Lung microvascular endothelial cell (primary cell): ENCODE measurements at regions not wholly inside any gene's neighbourhood (a gene's known extent, or its start where the extent isn't known, plus 50 kb on each side); places are given as distances from the start of the nearest gene placed in this dataset.

Experiments used
- DNase-seq, 2 donors: peaks; one replicate each; pipeline versions ENCODE4 v3.0.0 to v3.0.0-alpha.2; 2010; ENCODE audit warnings: low read depth in 2 of 2

DNA sequence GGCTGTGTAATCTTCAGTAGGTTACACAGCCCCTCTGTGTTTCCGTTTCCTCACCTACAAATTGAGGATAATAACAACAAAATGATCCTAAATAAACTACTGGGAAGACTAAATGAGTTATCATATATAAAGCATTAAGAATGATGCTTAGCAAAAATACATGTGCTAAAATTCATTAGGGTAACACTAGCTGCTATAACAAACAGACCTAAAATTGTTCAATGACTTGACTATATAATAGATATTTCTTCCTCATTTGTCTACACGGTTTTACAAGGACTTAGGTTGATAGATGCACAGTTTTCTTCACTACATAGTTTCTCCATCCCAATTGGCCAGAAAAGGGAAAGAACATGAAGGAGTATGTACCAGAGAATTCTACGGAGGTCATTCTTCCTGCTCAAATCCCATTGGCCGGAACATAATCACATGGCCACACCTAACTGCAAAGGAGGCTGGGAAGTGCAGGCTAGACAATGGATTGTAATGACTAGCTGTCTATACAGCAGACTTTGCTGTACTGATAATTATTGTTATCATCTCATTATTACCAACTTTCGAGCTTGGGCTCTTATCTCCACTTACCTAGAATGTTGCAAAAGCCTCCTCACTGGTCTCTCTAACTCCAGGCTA is 223.5 kb upstream of the NUDT4 start:
- DNase-seq = no peak

DNA sequence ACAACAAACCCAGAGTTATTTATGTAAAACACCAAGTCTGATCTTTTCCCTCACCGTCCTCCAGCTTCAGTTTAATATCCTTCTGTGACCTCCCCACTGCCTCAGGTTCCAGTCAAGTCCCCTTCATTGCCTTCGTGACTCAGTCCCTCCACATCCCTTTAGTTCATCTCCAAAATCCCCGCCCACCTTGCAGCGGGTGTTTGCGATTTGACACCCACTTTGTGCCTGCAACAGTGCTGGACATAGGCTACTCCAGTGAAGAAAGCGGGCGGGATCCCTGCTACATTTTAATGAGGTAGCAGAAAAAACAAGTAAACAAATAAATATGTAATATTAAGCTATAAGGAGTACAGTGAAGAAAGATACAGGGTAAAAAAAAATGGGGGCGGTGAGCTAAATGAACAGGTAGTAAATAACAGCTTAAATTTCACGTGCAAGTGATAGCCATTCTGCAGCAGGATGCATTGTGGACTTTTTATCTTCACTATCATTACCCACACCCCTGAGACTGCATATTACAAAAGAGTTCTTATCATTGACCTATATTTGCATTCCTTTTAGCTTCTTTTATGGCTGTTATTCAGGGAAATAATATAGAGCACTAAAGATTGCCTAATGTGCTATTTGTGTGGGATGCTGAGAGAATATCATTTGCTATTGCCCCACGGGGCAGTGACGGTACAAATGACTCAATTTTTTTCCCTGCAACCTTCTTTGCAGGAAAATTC is 222.8 kb upstream of the NUDT4 start:
- no peak for DNase-seq

DNA sequence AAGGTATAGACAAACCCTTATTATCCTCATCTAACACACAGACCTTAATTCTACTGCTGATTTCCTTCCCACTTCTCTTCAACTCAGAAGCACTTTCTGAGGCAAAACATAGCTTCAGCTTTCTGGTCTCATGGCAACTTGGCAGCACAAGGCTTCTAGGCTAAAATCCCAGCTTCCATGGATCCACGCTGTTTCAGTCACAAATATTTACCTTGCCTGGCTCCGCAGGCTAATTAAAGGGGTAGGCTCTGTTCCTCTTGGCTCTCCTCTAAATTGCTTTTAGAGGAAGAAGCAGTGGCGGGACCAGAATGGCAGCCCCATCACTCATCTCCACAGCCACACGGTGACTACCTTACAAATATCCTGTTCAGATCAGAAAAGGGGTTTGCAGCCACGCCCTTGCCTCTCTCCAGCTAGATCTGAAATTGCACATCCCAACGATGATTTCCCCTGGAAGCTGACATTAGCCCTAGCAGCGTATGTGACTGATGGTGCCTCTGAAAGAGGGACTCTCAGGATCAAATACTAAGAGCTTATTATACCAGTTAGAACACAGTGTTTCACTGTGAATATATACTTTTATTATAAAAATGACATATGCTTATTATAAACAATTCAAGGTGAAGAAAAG is 221.5 kb upstream of the NUDT4 start:
- no peak for DNase-seq

DNA sequence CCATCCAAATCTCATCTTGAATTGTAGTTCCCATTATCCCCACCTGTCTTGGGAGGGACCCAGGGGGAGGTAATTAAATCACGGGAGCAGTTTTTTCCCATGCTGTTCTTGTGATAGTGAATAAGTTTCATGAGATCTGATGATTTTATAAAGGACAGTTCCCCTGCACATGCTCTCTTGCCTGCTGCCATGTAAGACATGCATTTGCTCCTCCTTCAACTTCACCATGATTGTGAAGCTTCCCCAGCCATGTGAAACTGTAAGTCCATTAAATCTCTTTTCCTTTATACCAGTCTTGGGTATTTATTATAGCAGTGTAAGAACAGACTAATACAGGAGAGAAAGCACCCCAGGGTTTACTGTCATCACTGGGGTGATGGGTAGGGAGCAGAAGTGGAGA is 220.4 kb upstream of the NUDT4 start:
- no peak for DNase-seq

DNA sequence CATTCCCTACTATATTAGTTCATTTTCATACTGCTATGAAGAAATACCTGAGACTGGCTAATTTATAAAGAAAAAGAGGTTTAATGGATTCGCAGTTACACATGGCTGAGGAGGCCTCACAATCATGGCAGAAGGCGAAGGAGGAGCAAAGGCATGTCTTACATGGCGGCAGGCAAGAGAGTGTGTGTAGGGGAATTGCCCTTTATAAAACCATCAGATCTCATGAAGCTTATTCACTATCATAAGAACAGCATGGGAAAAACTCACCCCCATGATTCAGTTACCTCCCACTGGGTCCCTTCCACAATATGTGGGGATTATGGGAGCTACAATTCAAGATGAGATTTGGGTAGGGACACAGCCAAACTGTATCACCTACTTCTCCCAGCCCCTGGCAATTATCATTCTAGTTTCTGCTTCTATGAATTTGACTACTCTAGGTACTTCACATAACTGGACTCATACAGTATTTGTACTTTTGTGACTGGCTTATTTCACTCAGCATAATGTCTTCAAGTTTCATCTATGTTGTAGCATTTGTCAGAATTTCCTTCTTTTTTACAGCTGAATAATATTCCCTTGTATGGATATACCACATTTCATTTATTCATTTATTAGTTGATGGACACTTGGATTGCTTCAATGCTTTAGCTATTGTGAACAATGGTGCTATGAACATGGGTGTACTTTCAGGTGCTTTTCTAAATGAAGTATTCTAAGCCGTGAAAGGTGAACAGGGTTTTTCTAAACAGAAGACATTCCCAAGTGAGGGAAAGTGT is 219.5 kb upstream of the NUDT4 start:
- no peak for DNase-seq

DNA sequence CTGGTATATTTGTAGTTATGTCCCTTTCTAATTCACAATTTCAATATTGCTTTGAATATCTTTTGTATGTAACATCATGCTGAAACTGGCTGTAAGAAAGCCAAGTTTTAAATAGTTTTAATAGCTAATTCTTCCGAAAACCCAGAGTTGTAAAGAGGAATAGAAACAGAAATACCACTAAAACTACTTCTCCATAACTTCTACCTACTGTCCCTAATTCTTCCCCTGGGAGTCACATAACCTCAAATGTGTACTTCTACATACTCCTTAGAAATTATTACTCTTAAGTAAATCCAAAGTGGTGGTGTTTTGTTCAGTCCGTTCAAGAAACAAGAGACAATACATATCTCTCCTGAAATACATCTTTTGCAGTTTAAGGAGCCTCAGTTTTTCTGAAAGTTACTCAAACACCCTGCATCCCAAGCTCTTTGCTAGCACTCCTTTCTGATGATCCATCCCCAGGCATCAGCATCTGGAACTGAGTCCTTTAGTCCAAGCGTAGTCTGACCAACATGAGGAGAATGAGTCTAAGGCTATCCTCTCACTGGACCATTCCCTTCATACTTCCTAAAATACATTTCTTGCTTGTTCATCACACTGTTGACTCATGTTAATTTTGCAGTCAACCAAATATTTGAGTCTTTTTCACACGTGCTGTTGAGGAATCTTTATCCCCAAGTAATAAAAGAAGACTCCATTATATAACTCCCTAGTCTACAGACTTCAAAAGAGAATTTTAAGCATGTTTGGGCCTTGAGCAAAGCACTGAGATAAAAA is 214.3 kb upstream of the NUDT4 start:
- DNase-seq = no peak

DNA sequence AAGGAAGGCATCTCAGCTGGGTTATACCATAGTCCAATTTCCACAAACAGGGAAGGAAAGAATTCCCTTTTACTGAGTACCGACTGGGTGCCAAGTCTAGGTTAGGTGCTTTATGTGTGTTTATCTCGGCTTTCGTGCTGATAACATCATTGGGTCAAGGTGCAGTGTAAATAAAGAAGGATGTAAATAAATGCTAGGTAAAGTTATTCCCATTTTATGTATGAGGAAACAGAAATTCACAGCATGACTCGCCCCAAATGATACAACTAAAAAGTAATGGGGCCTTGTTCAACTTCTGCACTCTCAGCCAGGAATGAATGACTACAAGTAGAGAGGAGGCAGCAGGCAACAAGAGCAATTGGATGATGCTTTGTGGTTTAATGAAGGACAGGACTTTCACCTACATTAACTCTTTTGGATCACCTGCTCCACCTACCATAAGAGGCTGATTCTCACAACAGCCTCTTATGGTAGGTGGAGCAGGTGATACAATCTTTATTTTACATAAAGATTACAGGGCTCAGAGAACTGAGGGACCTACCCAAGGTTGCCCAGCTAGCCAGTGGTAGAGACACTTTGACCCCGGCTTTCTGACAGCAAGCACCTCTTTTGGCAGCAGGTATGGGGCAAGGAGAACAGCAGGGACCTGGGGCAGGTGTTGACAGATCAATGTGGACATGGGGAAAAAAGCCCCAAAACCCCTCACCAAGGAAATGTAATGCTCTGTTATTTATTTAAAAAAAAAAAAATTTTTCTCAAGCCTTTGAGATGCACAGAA is 213.4 kb upstream of the NUDT4 start:
- DNase-seq = no peak

DNA sequence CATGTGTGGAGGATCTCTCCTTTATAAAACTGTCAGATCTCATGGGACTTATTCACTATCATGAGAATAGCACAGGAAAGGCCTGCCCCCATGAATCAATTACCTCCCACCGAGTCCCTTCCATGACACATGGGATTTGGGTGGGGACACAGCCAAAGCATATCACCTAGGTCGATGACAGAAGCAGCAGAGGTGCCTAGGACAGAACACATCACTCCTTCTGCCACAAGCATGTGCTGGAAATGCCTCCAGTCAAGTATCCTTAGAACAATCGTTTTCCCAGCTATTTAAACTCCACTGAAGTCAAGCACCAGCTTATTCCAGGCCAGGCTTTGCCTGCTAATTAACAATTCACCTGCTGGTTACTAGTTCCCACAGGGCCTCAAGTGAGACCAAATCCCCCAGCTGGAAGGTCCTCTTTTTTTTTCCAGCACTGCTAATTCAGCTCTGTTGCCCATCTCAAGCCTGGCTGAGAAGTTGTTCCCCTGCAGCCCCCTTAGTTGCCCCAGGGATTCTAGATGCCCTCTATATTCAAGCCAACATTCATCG is 212.3 kb upstream of the NUDT4 start:
- DNase-seq = no peak

DNA sequence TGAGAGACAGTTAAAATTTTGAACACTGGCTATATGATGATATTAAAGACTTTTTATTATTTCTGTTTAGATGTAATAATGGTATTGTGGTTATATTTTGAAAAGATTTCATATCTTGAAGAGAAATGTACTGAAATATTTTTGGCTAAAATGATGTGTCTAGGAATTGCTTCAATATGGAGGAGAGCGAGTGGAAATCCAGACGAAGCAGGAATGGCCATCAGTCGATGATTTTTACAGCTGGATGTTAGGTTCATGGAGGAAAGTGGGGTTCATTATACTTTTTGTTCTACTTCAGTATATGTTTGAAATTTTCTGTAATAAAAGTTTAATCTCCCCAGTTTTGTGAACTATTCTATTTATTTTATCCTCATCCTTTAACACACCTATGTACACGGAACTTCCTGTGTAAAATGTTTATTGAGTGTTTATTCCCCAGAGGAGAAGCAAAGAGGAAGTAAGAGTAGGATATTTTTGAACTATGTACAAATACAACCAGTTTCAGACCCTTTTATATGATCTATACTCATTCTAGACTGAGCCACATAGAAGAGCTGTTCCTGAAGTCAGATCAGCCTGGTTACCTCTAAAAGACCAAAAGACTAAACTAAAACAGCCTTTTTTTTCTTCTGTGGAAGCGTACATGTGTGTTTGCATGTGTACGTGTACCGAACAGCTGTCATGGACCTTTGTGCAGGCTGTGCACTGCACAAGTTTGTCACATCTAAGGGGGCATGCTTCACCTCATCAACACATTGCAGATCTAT is 211.0 kb upstream of the NUDT4 start:
- DNase-seq = no peak

DNA sequence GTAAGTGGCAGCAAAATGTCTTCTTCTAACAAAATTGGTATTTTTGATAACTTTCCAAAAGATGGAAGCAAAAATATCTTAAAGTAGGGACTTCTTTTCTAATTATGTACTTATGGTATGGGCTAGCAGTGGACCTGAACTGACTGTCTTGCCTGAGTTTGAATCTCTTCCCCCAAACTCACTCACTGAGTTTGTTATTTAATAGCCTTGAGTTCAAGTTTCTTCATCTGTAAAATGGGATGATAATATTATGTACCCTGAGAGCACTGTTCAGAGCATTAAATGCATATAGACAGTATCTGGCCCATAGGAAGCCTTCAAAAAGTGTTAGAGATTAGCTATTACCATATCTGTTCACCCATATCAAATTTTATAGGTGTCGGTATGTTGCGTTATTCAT is 210.4 kb upstream of the NUDT4 start:
- no peak for DNase-seq

DNA sequence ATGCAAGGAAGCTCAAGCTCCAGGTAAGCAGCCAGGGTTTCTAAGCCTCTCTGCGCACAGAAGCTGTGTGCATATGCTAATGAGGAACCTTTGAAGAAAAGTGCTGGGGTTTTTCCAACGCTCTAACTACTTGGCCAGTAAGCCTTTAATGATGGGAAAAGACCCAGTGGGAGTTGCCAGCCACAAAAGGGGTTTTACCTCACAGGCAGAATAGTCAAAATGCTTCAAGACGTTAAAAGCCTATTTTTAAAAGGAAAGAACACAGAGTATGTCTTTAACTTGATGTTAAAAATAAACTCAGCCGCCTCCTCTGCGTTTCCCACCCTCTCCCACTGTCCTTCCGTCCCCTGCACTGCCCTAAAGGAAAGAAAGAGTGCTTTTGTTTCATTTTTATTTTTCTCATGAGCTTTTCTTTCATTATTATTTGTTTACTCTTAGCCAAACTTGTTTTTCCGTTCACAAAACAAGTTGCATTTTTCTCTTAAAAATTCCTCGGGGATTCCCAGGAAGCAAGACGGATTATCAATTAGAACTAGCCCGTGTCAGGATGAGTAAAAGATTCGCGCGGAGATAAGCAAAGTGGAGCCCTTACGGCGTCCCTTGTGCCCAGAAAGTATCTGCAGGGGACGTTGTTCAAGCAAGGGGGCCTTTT is 209.8 kb upstream of the NUDT4 start:
- DNase-seq = peak; percentile 19 to 34

DNA sequence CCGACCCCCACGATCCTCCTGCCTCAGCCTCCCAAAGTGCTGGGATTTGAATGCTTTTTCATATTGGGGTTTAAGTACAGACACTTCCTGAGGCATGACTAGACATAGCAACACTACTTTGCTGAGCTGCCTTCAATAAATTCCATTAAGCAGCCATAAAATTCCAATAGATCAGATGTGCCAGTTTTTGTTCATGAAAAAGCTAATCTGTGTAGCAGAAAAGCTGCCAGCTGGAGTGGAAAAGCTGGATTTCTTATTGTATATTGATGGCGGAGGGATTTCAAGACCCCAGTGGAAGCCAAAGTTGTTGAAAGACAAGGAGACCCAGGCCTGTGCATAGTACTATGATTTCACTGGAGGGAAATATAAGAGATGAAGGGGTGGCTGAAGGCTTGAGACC is 209.0 kb upstream of the NUDT4 start:
- DNase-seq = no peak

DNA sequence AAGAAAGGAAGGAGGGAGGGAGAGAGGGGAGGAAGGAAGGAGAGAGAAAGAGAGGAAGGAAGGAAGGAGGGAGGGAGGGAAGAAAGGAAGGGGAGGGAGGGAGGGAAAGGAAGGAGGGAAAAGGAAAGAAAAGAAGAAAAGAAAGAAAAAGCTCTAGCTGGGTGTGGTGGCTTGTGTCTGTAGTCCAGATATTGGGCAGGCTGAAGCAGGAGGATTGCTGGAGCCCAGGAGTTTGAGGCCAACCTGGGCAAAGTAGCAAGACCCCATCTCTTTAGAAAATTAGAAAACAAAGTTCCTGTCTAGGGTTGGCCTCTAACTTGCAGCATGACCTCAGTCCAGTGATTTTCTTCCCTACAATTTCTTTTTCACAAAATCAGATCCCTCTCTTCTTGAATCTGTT is 208.2 kb upstream of the NUDT4 start:
- no peak for DNase-seq

DNA sequence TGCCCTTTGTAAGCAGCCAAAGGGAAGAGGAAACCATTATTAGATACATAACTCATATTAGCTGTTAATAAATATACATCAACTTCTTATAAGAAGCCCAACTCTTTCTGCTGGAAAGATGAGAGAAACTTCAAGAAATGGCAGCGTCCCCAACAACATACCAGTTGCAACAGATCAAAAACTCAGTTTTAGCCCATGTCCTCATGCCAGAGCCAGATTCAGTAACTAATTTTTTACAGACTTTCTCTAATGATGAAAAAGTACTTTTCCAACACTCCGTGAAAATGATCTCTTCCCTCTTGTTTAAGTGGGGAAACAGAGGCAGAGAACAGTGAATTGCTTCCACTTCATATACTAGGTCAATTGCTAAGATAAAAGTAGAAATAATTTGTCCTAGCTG is 206.8 kb upstream of the NUDT4 start:
- no peak for DNase-seq

DNA sequence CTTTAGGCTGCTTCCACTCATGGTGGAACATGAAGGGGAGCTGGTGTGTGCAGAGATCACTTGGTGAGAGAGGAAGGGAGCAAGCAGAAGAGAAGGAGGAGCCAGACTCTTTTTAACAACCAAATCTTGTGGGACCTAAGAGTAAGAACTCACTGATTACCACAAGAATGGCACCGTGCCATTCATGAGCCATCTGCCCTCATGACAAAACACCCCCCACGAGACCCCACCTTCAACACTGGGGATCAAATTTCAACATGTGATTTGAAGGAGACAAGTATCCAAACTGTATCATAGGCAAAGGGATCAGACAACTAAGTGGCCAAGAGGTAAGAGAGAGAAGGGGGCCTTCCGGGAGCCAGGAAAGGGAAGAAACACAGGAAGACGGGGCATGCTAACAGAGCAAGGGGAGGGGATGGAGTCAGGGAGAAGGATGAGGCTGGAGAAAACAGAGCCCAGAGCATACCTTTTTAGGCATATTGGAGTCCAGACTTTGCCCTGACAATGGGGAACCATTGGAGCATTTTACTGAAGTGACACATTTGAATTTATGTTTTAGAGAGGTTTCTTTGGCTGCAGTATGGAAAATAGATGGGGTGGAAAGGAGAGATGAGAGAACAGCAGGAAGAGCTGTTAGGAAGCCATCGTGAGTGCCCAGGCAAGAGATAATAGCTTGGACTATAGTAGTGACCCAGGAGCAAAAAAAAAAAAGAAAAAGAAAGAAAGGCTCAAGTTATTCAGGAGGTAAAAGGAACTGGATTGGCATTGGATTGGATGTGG is 204.4 kb upstream of the NUDT4 start:
- DNase-seq = no peak

DNA sequence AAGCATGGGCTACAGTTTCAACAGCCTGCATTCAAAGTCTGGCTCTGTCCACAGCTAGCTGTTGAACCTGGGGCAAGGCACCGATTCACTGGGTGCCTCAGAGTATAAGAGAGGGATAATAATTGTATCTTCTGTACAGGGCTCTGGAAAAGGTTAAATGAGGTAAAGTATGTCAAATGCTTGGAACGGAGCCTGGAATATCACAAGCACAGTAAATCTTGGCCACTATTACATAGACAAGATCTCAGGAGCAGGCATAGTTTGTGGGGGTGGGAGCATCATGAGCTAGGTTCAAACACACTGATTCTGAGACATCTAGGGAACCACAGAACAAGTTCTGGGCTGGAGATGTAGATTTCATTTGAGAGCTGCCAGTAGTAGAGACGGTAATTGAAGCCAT is 203.7 kb upstream of the NUDT4 start:
- no peak for DNase-seq

DNA sequence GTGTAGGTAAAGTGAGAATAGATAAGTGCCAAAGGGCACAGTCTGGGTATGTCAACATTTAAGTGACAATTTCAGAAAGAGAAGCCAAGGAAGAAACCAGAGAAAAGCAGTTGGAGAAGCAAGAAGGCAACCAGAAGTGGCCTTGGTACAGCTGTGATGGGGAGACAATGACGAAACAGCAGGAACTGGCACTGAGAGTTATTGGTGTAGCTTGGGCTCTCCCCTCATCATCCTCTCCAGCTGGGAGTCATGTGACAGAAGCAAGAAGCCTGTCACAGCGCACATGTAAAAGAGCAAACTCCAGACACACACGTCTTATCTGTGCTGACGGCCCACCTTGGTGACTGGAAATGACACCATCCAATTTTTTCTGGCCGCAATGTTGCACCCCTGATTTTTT is 203.3 kb upstream of the NUDT4 start:
- no peak for DNase-seq

DNA sequence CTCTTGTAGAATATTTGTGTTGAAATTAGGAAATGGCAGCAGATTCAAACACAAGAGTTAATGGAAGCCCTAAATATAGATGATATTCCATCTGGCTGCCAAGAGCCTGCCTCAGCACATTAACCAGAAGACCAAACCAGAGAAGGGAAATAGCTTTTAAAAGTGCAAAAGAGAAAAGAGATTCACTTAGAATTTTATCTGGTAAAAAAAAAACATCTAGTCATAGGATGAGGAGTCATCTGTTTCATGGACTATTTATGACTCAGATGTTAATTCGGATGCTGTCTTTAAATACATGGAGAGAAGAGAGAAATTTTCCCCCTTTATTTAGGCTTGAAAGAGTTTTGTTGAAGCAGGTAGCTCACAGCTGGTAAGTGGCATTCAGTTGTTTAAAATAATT is 201.6 kb upstream of the NUDT4 start:
- DNase-seq = peak in 1 of 2 donors; percentile 54
